ENCODE measurements at regions not wholly inside any gene's neighbourhood (a gene's known extent, or its start where the extent isn't known, plus 50 kb on each side); places are given as distances from the start of the nearest gene placed in this dataset.

DNA sequence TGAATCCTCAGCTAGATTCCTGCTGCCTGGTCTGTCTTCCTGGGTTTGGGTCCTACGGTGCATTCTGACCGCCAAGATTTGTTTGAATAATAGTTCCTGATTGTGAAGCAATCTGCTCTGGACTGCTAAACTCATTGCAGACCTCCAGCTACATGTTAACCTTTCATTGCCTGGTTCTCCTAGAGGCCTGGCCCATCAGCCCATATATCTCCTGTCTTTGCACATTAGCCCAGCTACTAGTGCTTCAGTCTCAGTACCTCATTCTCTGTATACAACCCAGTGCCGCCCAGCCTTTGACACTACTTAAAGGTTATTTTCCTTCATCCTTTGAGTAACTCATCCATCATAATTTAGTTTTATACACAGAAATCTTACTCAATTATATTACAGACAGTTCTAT, 65.6 kb upstream of the GRIP1 start:
- TF ChIP-seq TOE1 (IDR thresholded peaks at IDR 0.05; ENCODE audit: borderline replicate concordance) (no peak), TOE1 (CRISPR knock-in tag; IDR thresholded peaks at IDR 0.05; ENCODE audit: borderline replicate concordance, low read depth) (no peak), ZNF24 (IDR thresholded peaks at IDR 0.05) (no peak), ELF1 (tag; IDR thresholded peaks at IDR 0.05) (no peak), ZNF311 (CRISPR knock-in tag; IDR thresholded peaks at IDR 0.05) (no peak), ZNF23 (CRISPR knock-in tag; IDR thresholded peaks at IDR 0.05) (no peak), MYC (IDR thresholded peaks at IDR 0.05; ENCODE audit: low read depth, low read length) (no peak), MYC (CRISPR knock-in tag; IDR thresholded peaks at IDR 0.05; ENCODE audit: borderline replicate concordance, low read depth) (no peak)
- TF ChIP-seq, protein P1, sequence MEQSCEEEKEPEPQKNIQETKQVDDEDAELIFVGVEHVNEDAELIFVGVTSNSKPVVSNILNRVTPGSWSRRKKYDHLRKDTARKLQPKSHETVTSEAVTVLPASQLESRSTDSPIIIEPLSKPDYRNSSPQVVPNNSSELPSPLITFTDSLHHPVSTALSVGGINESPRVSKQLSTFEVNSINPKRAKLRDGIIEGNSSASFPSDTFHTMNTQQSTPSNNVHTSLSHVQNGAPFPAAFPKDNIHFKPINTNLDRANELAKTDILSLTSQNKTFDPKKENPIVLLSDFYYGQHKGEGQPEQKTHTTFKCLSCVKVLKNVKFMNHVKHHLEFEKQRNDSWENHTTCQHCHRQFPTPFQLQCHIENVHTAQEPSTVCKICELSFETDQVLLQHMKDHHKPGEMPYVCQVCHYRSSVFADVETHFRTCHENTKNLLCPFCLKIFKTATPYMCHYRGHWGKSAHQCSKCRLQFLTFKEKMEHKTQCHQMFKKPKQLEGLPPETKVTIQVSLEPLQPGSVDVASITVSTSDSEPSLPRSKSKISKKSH (CRISPR knock-in tag; IDR thresholded peaks at IDR 0.05), result no peak
- TF ChIP-seq, protein P2, sequence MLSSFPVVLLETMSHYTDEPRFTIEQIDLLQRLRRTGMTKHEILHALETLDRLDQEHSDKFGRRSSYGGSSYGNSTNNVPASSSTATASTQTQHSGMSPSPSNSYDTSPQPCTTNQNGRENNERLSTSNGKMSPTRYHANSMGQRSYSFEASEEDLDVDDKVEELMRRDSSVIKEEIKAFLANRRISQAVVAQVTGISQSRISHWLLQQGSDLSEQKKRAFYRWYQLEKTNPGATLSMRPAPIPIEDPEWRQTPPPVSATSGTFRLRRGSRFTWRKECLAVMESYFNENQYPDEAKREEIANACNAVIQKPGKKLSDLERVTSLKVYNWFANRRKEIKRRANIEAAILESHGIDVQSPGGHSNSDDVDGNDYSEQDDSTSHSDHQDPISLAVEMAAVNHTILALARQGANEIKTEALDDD (IDR thresholded peaks at IDR 0.05), result no peak
- TF ChIP-seq, protein P3, sequence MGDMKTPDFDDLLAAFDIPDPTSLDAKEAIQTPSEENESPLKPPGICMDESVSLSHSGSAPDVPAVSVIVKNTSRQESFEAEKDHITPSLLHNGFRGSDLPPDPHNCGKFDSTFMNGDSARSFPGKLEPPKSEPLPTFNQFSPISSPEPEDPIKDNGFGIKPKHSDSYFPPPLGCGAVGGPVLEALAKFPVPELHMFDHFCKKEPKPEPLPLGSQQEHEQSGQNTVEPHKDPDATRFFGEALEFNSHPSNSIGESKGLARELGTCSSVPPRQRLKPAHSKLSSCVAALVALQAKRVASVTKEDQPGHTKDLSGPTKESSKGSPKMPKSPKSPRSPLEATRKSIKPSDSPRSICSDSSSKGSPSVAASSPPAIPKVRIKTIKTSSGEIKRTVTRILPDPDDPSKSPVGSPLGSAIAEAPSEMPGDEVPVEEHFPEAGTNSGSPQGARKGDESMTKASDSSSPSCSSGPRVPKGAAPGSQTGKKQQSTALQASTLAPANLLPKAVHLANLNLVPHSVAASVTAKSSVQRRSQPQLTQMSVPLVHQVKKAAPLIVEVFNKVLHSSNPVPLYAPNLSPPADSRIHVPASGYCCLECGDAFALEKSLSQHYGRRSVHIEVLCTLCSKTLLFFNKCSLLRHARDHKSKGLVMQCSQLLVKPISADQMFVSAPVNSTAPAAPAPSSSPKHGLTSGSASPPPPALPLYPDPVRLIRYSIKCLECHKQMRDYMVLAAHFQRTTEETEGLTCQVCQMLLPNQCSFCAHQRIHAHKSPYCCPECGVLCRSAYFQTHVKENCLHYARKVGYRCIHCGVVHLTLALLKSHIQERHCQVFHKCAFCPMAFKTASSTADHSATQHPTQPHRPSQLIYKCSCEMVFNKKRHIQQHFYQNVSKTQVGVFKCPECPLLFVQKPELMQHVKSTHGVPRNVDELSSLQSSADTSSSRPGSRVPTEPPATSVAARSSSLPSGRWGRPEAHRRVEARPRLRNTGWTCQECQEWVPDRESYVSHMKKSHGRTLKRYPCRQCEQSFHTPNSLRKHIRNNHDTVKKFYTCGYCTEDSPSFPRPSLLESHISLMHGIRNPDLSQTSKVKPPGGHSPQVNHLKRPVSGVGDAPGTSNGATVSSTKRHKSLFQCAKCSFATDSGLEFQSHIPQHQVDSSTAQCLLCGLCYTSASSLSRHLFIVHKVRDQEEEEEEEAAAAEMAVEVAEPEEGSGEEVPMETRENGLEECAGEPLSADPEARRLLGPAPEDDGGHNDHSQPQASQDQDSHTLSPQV (IDR thresholded peaks at IDR 0.05), result no peak
- H3K27me3 ChIP-seq (ENCODE audit: control insufficient read depth in 2 of 2, insufficient read depth in 2 of 2, low read length in 2 of 2), result no peaks in the 10 kb centered on the region
- FAIRE-seq, result no peak
- H4K20me1 ChIP-seq (replicated peaks; ENCODE audit: control insufficient read depth, insufficient read depth, low read length), result no peaks in the 10 kb centered on the region
- H3K9ac ChIP-seq (ENCODE audit: insufficient read depth in 1 of 2, low read depth in 2 of 2, low read length in 2 of 2), result no peak overlapping the region
- H3K4me1 ChIP-seq (replicated peaks in 1 of 2; ENCODE audit: control insufficient read depth in 2 of 2, insufficient read depth in 2 of 2, low read length in 2 of 2), result no peaks in the 10 kb centered on the region
- CTCF ChIA-PET (ENCODE audit: low intra/inter-chr PET ratio), result no interaction called here
- H2AFZ ChIP-seq (ENCODE audit: low read depth, low read length), result no peak overlapping the region
- no peak overlapping the region for H3K27ac ChIP-seq (ENCODE audit: extremely low read depth, low read depth, low read length)
- ATAC-seq, result no peak
- no peaks in the 10 kb centered on the region for H3K9me3 ChIP-seq (replicated peaks; ENCODE audit: control insufficient read depth, insufficient read depth, low read depth, low read length)
- H3K36me3 ChIP-seq (ENCODE audit: control insufficient read depth, insufficient read depth, low read length), result no peaks in the 10 kb centered on the region
- 0% methylated on average over 3 of the region's 3 CpGs for WGBS (ENCODE audit: insufficient coverage, low coverage, missing lambda C conversion rate)
- no TSS peak for BruUV-seq (replicated peaks)
- intact Hi-C loops (cut with micrococcal nuclease) (no loop called here), in situ Hi-C loops (cut with MboI) (no loop called here)
- H3K9me1 ChIP-seq (ENCODE audit: control insufficient read depth, insufficient read depth, low read length), result no peaks in the 10 kb centered on the region
- no peak overlapping the region for H3K4me3 ChIP-seq
- no peak for DNase-seq (ENCODE audit: extremely low read depth in 1 of 4, low spot score in 3 of 4)
- POLR2A ChIA-PET, result no interaction called here
- no peak overlapping the region for H3K4me2 ChIP-seq (ENCODE audit: insufficient read depth, low read length)
- H3K79me2 ChIP-seq (ENCODE audit: control insufficient read depth, insufficient read depth, low read length), result no peaks in the 10 kb centered on the region

Measured in K562 (cell line).